ENCODE measurements at regions not wholly inside any gene's neighbourhood (a gene's known extent, or its start where the extent isn't known, plus 50 kb on each side); places are given as distances from the start of the nearest gene placed in this dataset.
A peak's percentile ranks its signal among the peaks of the same experiment; 100 is the strongest.

GRCh38 chr15:57861034-57861638 is 154.6 kb downstream of the POLR2M start:
- H3K27ac Mint-ChIP-seq = no peak overlapping the region
- Histone ChIP-seq H3K27me3 (ENCODE audit: control insufficient read depth in 2 of 2, insufficient read depth in 2 of 2, low read length in 2 of 2) (peaks cover 12 to 14% of the 10 kb centered on the region in 2 donors), H3K4me2 (replicated peaks; ENCODE audit: extremely low read depth, low read length, poor library complexity, severe bottlenecking) (no peak overlapping the region), H3K36me3 (replicated peaks in 1 of 2; ENCODE audit: control insufficient read depth in 1 of 2, insufficient read depth in 2 of 2, low read length in 2 of 2) (no peaks in the 10 kb centered on the region), H4K20me1 (ENCODE audit: insufficient read depth, low read length) (no peaks in the 10 kb centered on the region), H3K79me2 (ENCODE audit: insufficient read depth, low read length) (no peaks in the 10 kb centered on the region), H3K9me3 (replicated peaks in 1 of 2; ENCODE audit: control insufficient read depth in 1 of 2, insufficient read depth in 1 of 2, low read length in 2 of 2) (no peaks in the 10 kb centered on the region), H2AFZ (ENCODE audit: insufficient read depth, low read depth, low read length, poor library complexity, severe bottlenecking) (no peak overlapping the region), H3K9ac (ENCODE audit: insufficient read depth, low read length, poor library complexity, severe bottlenecking) (no peak overlapping the region), H3K27ac (ENCODE audit: low read depth in 1 of 2, low read length in 2 of 2) (no peak overlapping the region), H3K4me1 (ENCODE audit: control insufficient read depth in 1 of 2, insufficient read depth in 2 of 2, low read length in 2 of 2) (no peaks in the 10 kb centered on the region), H3K4me3 (replicated peaks in 1 of 3; ENCODE audit: low read depth in 2 of 3, low read length in 3 of 3) (no peak overlapping the region)
- intact Hi-C loops (cut with micrococcal nuclease) = loop anchor here in 1 of 2 donors (5.0 kb wide), 1 partner anchor 519 kb away; no protein-coding TSS in a partner anchor
- peak; percentile 15 to 42 (median 34) for DNase-seq
- 0% methylated on average over 1 of the region's 6 CpGs for WGBS (ENCODE audit: insufficient coverage)
- no peaks in the 10 kb centered on the region for H3K4me1 Mint-ChIP-seq
- no peaks in the 10 kb centered on the region for H3K9me3 Mint-ChIP-seq
- peaks cover 13 to 25% (median 18%) of the 10 kb centered on the region in 3 donors for H3K27me3 Mint-ChIP-seq (ENCODE audit: low read depth in 3 of 3)
- no peaks in the 10 kb centered on the region for H3K36me3 Mint-ChIP-seq
- H3K4me3 Mint-ChIP-seq = no peak overlapping the region
- peak; percentile 90 for TF ChIP-seq CTCF (IDR thresholded peaks at IDR 0.05)

GRCh38 chr15:57861815-57862586 is 155.5 kb downstream of the POLR2M start:
- no peak overlapping the region for H3K4me2 ChIP-seq (replicated peaks; ENCODE audit: extremely low read depth, low read length, poor library complexity, severe bottlenecking)
- no peak overlapping the region for H3K9ac ChIP-seq (ENCODE audit: insufficient read depth, low read length, poor library complexity, severe bottlenecking)
- Mint-ChIP-seq H3K4me1 (no peaks in the 10 kb centered on the region), H3K9me3 (no peaks in the 10 kb centered on the region), H3K36me3 (no peaks in the 10 kb centered on the region), H3K4me3 (no peak overlapping the region), H3K27ac (no peak overlapping the region), H3K27me3 (ENCODE audit: low read depth in 3 of 3) (peaks cover 10 to 25% (median 18%) of the 10 kb centered on the region in 3 donors)
- WGBS (ENCODE audit: insufficient coverage) = 80% methylated on average over 1 of the region's 6 CpGs
- TF ChIP-seq CTCF (IDR thresholded peaks at IDR 0.05) = no peak
- no peak overlapping the region for H2AFZ ChIP-seq (ENCODE audit: insufficient read depth, low read depth, low read length, poor library complexity, severe bottlenecking)
- intact Hi-C loops (cut with micrococcal nuclease) = loop anchor here in 1 of 2 donors (5.0 kb wide), 1 partner anchor 520 kb away; no protein-coding TSS in a partner anchor
- no peaks in the 10 kb centered on the region for H3K4me1 ChIP-seq (ENCODE audit: control insufficient read depth in 1 of 2, insufficient read depth in 2 of 2, low read length in 2 of 2)
- H3K36me3 ChIP-seq (replicated peaks in 1 of 2; ENCODE audit: control insufficient read depth in 1 of 2, insufficient read depth in 2 of 2, low read length in 2 of 2) = no peaks in the 10 kb centered on the region
- peaks cover 12 to 14% of the 10 kb centered on the region in 2 donors for H3K27me3 ChIP-seq (ENCODE audit: control insufficient read depth in 2 of 2, insufficient read depth in 2 of 2, low read length in 2 of 2)
- no peak overlapping the region for H3K4me3 ChIP-seq (replicated peaks in 1 of 3; ENCODE audit: low read depth in 2 of 3, low read length in 3 of 3)
- DNase-seq = peak in 1 of 3 donors; percentile 18
- no peaks in the 10 kb centered on the region for H3K9me3 ChIP-seq (replicated peaks in 1 of 2; ENCODE audit: control insufficient read depth in 1 of 2, insufficient read depth in 1 of 2, low read length in 2 of 2)
- no peak overlapping the region for H3K27ac ChIP-seq (ENCODE audit: low read depth in 1 of 2, low read length in 2 of 2)
- no peaks in the 10 kb centered on the region for H3K79me2 ChIP-seq (ENCODE audit: insufficient read depth, low read length)
- no peaks in the 10 kb centered on the region for H4K20me1 ChIP-seq (ENCODE audit: insufficient read depth, low read length)
